HepG2 (cell line): ENCODE measurements at regions not wholly inside any gene's neighbourhood (a gene's known extent, or its start where the extent isn't known, plus 50 kb on each side); places are given as distances from the start of the nearest gene placed in this dataset.

ENCODE experiments used
- ATAC-seq: fragments of 200-7000 bp; cut with Tn5 transposase; 3 replicates; pipeline ENCODE4 v1.9.1; 2020; ENCODE audit warnings: mild to moderate bottlenecking, moderate library complexity
- BruUV-seq: library from RNA; stranded (reverse); fragments of 400-500 nt; replicated peaks from 2 replicates; lab custom pipeline; 2021; lab: Mats Ljungman, UMichigan
- CTCF ChIA-PET: fragments of 300-600 bp; formaldehyde crosslinking; extraction: SDS; loops from one replicate; lab custom pipeline; 2021; ENCODE audit warnings: low total read pairs, inconsistent platforms, low intra/inter-chr PET ratio; lab: Yijun Ruan, JAX
- POLR2A ChIA-PET: fragments of 350-600 bp; sonication (Branson Sonifier 250); formaldehyde crosslinking; loops from one replicate; lab custom pipeline; 2020; ENCODE audit warnings: antibody characterized with exemption, inconsistent platforms; lab: Yijun Ruan, JAX
- DNase-seq: peaks from one replicate; pipeline ENCODE4 v3.0.0-alpha.2; 2015; ENCODE audit warnings: low spot score
- FAIRE-seq: peaks from 3 replicates; lab custom pipeline; 2011; peaks lifted over from hg19 to GRCh38; lab: Jason Lieb, UNC
- H2AFZ ChIP-seq: one replicate; pipeline ENCODE4 v1.6.1; 2011; ENCODE audit warnings: low read length, inconsistent platforms
- H3K27ac ChIP-seq: fragments of 300-600 bp; 3 replicates; pipeline ENCODE4 v1.8.0; 2011; ENCODE audit warnings: mixed run types, mild to moderate bottlenecking, mixed read lengths, low read length, inconsistent platforms; ENCODE audit not compliant: insufficient read depth; ENCODE audit errors: extremely low read length
- H3K27me3 ChIP-seq, 2 experiments: fragments of 200-600 bp in 1 of 2; 2 replicates in 1 of 2; 3 replicates in 1 of 2; pipeline versions ENCODE4 v1.6.0 to v1.8.0; 2011; ENCODE audit warnings: low read length in 2 of 2, mild to moderate bottlenecking in 2 of 2, moderate library complexity in 2 of 2, inconsistent platforms in 1 of 2; ENCODE audit not compliant: insufficient read depth in 2 of 2, control insufficient read depth in 1 of 2
- H3K36me3 ChIP-seq, 2 experiments: fragments of 200-600 bp in 1 of 2; replicated peaks in 1 of 2; 2 replicates in 1 of 2; 3 replicates in 1 of 2; pipeline versions ENCODE4 v1.5.1 to v1.8.0; 2011; ENCODE audit warnings: low read length in 2 of 2, inconsistent platforms in 1 of 2; ENCODE audit not compliant: insufficient read depth in 2 of 2, control insufficient read depth in 1 of 2
- H3K4me1 ChIP-seq: 2 replicates; pipeline ENCODE4 v1.5.1; 2012; ENCODE audit warnings: low read length, inconsistent platforms; ENCODE audit not compliant: insufficient read depth
- H3K4me2 ChIP-seq: 2 replicates; pipeline ENCODE4 v1.6.0; 2011; ENCODE audit warnings: low read depth, low read length, inconsistent platforms
- H3K4me3 ChIP-seq, 3 experiments: fragments of 200-600 bp in 1 of 3; sonication (generic), shearing (Covaris generic) in 1 of 3; replicated peaks in 1 of 3; 2 replicates each; pipeline ENCODE4 v1.5.1; 2011 to 2016; ENCODE audit warnings: low read length in 3 of 3, inconsistent platforms in 2 of 3, low read depth in 2 of 3, mild to moderate bottlenecking in 2 of 3, control low read depth in 1 of 3, mixed read lengths in 1 of 3; ENCODE audit not compliant: insufficient read depth in 1 of 3
- H3K79me2 ChIP-seq: one replicate; pipeline ENCODE4 v1.6.1; 2011; ENCODE audit warnings: low read length, inconsistent platforms; ENCODE audit not compliant: insufficient read depth
- H3K9ac ChIP-seq: 2 replicates; pipeline ENCODE4 v1.6.0; 2011; ENCODE audit warnings: mild to moderate bottlenecking, low read depth, low read length, inconsistent platforms; ENCODE audit not compliant: insufficient read depth
- H3K9me3 ChIP-seq: 2 replicates; pipeline ENCODE4 v1.5.1; 2012; ENCODE audit warnings: mild to moderate bottlenecking, low read length
- H4K20me1 ChIP-seq: 2 replicates; pipeline ENCODE4 v1.6.0; 2011; ENCODE audit warnings: inconsistent platforms, mild to moderate bottlenecking, low read length, moderate library complexity; ENCODE audit not compliant: insufficient read depth
- CERS6 ChIP-seq: sonication (generic); formaldehyde crosslinking; IDR thresholded peaks from 2 replicates; pipeline ENCODE4 v1.5.0; 2020; ENCODE audit warnings: missing genetic modification reagents
- ELF4 ChIP-seq: sonication (generic); formaldehyde crosslinking; IDR thresholded peaks from 2 replicates; pipeline ENCODE4 v1.5.0; 2020; ENCODE audit warnings: missing genetic modification reagents, mild to moderate bottlenecking, moderate library complexity, borderline replicate concordance
- KMT2B ChIP-seq: IDR thresholded peaks from 2 replicates; pipeline ENCODE4 v1.6.1; 2016; ENCODE audit warnings: missing genetic modification reagents, missing compliant biosample characterization
- NFIB ChIP-seq: sonication (generic); formaldehyde crosslinking; IDR thresholded peaks from 2 replicates; pipeline ENCODE4 v1.9.0; 2021; ENCODE audit warnings: missing genetic modification reagents, mild to moderate bottlenecking, borderline replicate concordance
- PPARG ChIP-seq: conservative IDR thresholded peaks from 2 replicates; pipeline ENCODE4 v1.6.1; 2016; ENCODE audit warnings: missing biosample characterization, missing genetic modification reagents
- PREB ChIP-seq: sonication (generic); formaldehyde crosslinking; IDR thresholded peaks from 2 replicates; pipeline ENCODE4 v1.4.0; 2020; ENCODE audit warnings: missing genetic modification reagents
- PRPF4 ChIP-seq: fragments of 200-400 bp; formaldehyde crosslinking; IDR thresholded peaks from 2 replicates; pipeline ENCODE4 v1.6.1; 2016; ENCODE audit warnings: low read length, low read depth; ENCODE audit not compliant: poor library complexity, severe bottlenecking
- RELA ChIP-seq: sonication (generic); formaldehyde crosslinking; IDR thresholded peaks from 2 replicates; pipeline ENCODE4 v1.4.0; 2020; ENCODE audit warnings: missing genetic modification reagents
- TOE1 ChIP-seq: sonication (generic); formaldehyde crosslinking; IDR thresholded peaks from 2 replicates; pipeline ENCODE4 v1.4.0; 2020; ENCODE audit warnings: mild to moderate bottlenecking, missing genetic modification reagents
- ZBED4 ChIP-seq: sonication (generic); formaldehyde crosslinking; IDR thresholded peaks from 2 replicates; pipeline ENCODE4 v1.4.0; 2020; ENCODE audit warnings: missing genetic modification reagents, borderline replicate concordance
- ZBTB44 ChIP-seq: sonication (generic); formaldehyde crosslinking; IDR thresholded peaks from 2 replicates; pipeline ENCODE4 v1.4.0; 2020; ENCODE audit warnings: missing genetic modification reagents
- ZBTB7B ChIP-seq: sonication (generic); formaldehyde crosslinking; IDR thresholded peaks from 2 replicates; pipeline ENCODE4 v1.4.0; 2020; ENCODE audit warnings: missing genetic modification reagents
- ZNF225 ChIP-seq: sonication (generic); formaldehyde crosslinking; IDR thresholded peaks from 2 replicates; pipeline ENCODE4 v1.4.0; 2020; ENCODE audit warnings: mild to moderate bottlenecking, missing genetic modification reagents
- ZNF383 ChIP-seq: sonication (generic); formaldehyde crosslinking; IDR thresholded peaks from 2 replicates; pipeline ENCODE4 v1.4.0; 2020; ENCODE audit warnings: missing genetic modification reagents, mild to moderate bottlenecking, borderline replicate concordance
- ZNF501 ChIP-seq: sonication (generic); formaldehyde crosslinking; IDR thresholded peaks from 2 replicates; pipeline ENCODE4 v1.5.1; 2020; ENCODE audit warnings: mild to moderate bottlenecking, moderate library complexity, missing genetic modification reagents
- ZNF780A ChIP-seq: sonication (generic); formaldehyde crosslinking; IDR thresholded peaks from 2 replicates; pipeline ENCODE4 v1.8.0; 2022; ENCODE audit warnings: mild to moderate bottlenecking, missing genetic modification reagents, moderate library complexity
- WGBS: methylation state at CpG from one replicate; pipeline ENCODE4 v1.1.6; 2017; ENCODE audit warnings: low lambda C conversion rate; 5-methylcytosine and 5-hydroxymethylcytosine counted together
- in situ Hi-C: cut with HindIII; loops from 2 replicates; pipeline ENCODE4 v1.10.0; 2017; ENCODE audit warnings: low pct_unique_long_range_greater_than_20kb; ENCODE audit not compliant: extremely low pct_ligation_motif_present
- intact Hi-C: fragments of 100-400 bp; cut with micrococcal nuclease; formaldehyde crosslinking; loops from one replicate; pipeline ENCODE4 v1.10.0; 2022; ENCODE audit not compliant: unreplicated experiment

GRCh38 chr18:35837922-35838496 is 134.5 kb upstream of the RMP24 start:
- ATAC-seq, result no peak
- no peak for TF ChIP-seq NFIB
- TF ChIP-seq PRPF4, result no peak
- TF ChIP-seq CERS6 (CRISPR knock-in tag), result no peak
- TF ChIP-seq RELA (CRISPR knock-in tag), result no peak
- no peak for TF ChIP-seq ZNF501 (CRISPR knock-in tag)
- TF ChIP-seq ZBED4 (CRISPR knock-in tag), result no peak
- TF ChIP-seq ZNF780A (CRISPR knock-in tag), result no peak
- TF ChIP-seq KMT2B (CRISPR knock-in tag), result no peak
- TF ChIP-seq PPARG, result no peak
- no peak for TF ChIP-seq ZBTB7B (CRISPR knock-in tag)
- no peak for TF ChIP-seq ZBTB44 (CRISPR knock-in tag)
- TF ChIP-seq TOE1 (CRISPR knock-in tag), result no peak
- TF ChIP-seq ELF4 (CRISPR knock-in tag), result no peak
- TF ChIP-seq PREB, result no peak
- no peak for TF ChIP-seq ZNF225 (CRISPR knock-in tag)
- no peak for TF ChIP-seq ZNF383 (CRISPR knock-in tag)

More at GRCh38 chr18:35837922-35838496, 134.5 kb upstream of the RMP24 start:
- POLR2A ChIA-PET, result no interaction called here
- Histone ChIP-seq H4K20me1 (no peaks in the 10 kb centered on the region), H3K36me3 (no peaks in the 10 kb centered on the region), H3K4me3 (no peak overlapping the region), H3K79me2 (no peaks in the 10 kb centered on the region), H3K4me2 (no peak overlapping the region), H3K9me3 (no peaks in the 10 kb centered on the region), H3K27me3 (peaks cover 0 to 1% of the 10 kb centered on the region in 2 experiments; a peak in 2 of 5 replicates), H3K9ac (no peak overlapping the region), H3K27ac (no peak overlapping the region), H3K4me1 (no peaks in the 10 kb centered on the region), H2AFZ (no peak overlapping the region)
- in situ Hi-C loops (no loop called here), intact Hi-C loops (no loop called here)
- CTCF ChIA-PET, result no interaction called here
- no peak for FAIRE-seq
- 21% methylated on average over 5 of the region's 5 CpGs for WGBS
- no peak for DNase-seq
- no TSS peak for BruUV-seq
